Ovary (tissue), 7 donors: ENCODE measurements at regions not wholly inside any gene's neighbourhood (a gene's known extent, or its start where the extent isn't known, plus 50 kb on each side); places are given as distances from the start of the nearest gene placed in this dataset.
"Not testable (repeated sequence)": the region's sequence is repeated elsewhere in the genome, so short reads cannot be mapped to it uniquely, and the experiment has no call there.

Source experiments
- DNase-seq, 5 donors: peaks; one replicate each; pipeline ENCODE4 v3.0.0-alpha.2; 2019 to 2020
- H3K27ac ChIP-seq, 2 donors: fragments of 200-600 bp; one replicate each; pipeline versions ENCODE4 v1.5.1 to v1.8.0; 2019 to 2022
- H3K27me3 ChIP-seq: fragments of 200-600 bp; one replicate; pipeline ENCODE4 v1.8.0; 2022
- H3K36me3 ChIP-seq: fragments of 200-600 bp; sonication (generic); one replicate; pipeline ENCODE4 v1.5.1; 2019
- H3K4me1 ChIP-seq: one replicate; pipeline ENCODE4 v1.8.1; 2013; ENCODE audit warnings: mild to moderate bottlenecking, moderate library complexity; ENCODE audit not compliant: insufficient read depth
- H3K4me3 ChIP-seq: fragments of 200-600 bp; sonication (generic); one replicate; pipeline ENCODE4 v1.5.1; 2017
- H3K9me3 ChIP-seq, 2 donors: fragments of 200-600 bp in 1 of 2; sonication (generic) in 1 of 2; one replicate each; pipeline versions ENCODE4 v1.5.1 to v1.8.1; 2013 to 2019; ENCODE audit warnings: mild to moderate bottlenecking in 1 of 2, moderate library complexity in 1 of 2
- EP300 ChIP-seq: sonication (generic); formaldehyde crosslinking; IDR thresholded peaks from one replicate; pipeline ENCODE4 v1.6.1; 2017; ENCODE audit warnings: antibody characterized with exemption
- POLR2A ChIP-seq: fragments of 450-650 bp; IDR thresholded peaks from one replicate; pipeline ENCODE4 v1.6.1; 2017; ENCODE audit warnings: antibody characterized with exemption, mild to moderate bottlenecking, moderate library complexity
- WGBS, 3 donors: extraction: QIAGEN DNeasy Blood & Tissue Kit in 1 of 3; methylation state at CpG; one replicate each; pipeline versions ENCODE4 v1.1.5 to v1.1.7; 2013 to 2017; 5-methylcytosine and 5-hydroxymethylcytosine counted together
- intact Hi-C, 4 donors: fragments of 100-400 bp; cut with DNase I; formaldehyde crosslinking; loops; one replicate each; pipeline versions ENCODE4 v1.11.0 to v1.15.1; 2022 to 2023
- TF ChIP-seq, protein P1 (sequence below), 3 donors: fragments of 450-650 bp in 2 of 3; fragments of 200-600 bp in 1 of 3; IDR thresholded peaks; one replicate each; pipeline versions ENCODE4 v1.5.1 to v1.8.0; 2016 to 2022; ENCODE audit warnings: antibody characterized with exemption in 3 of 3, mild to moderate bottlenecking in 1 of 3
- donor health status: DM: no; HTN: no; CAD: no; lungs with moderate emphysema.
- donor health status: DM: no; HTN: no; CAD: no.
- donor health status: Bipolar disorder and iron deficiency.
- donor health status: DM: no; HTN: no; CAD: no.
- donor health status: DM: yes; HTN: yes; CAD: no.

DNA sequence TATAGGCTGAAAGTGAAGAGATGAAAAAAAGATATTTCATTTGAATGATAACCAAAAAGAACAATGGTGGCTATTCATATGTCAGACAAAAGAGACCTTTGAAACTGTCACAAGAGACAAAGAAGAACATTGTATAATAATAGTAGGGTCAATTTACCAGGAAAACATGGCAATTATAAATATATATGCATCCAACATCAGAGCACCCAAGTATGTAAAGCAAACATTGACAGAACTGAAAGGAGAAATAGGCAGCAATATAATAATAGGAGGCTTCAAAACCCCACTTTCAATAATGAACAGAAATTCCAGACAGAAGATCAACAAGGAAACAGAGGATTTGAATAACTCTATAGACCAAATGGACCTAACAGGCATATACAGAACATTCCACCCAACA, 876.2 kb downstream of the GRID1 start:
- no peak overlapping the region for H3K4me3 ChIP-seq
- H3K36me3 ChIP-seq: no peaks in the 10 kb centered on the region
- no peak for TF ChIP-seq POLR2A
- TF ChIP-seq, protein P1, sequence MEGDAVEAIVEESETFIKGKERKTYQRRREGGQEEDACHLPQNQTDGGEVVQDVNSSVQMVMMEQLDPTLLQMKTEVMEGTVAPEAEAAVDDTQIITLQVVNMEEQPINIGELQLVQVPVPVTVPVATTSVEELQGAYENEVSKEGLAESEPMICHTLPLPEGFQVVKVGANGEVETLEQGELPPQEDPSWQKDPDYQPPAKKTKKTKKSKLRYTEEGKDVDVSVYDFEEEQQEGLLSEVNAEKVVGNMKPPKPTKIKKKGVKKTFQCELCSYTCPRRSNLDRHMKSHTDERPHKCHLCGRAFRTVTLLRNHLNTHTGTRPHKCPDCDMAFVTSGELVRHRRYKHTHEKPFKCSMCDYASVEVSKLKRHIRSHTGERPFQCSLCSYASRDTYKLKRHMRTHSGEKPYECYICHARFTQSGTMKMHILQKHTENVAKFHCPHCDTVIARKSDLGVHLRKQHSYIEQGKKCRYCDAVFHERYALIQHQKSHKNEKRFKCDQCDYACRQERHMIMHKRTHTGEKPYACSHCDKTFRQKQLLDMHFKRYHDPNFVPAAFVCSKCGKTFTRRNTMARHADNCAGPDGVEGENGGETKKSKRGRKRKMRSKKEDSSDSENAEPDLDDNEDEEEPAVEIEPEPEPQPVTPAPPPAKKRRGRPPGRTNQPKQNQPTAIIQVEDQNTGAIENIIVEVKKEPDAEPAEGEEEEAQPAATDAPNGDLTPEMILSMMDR (IDR thresholded peaks at IDR 0.05): no peak
- TF ChIP-seq EP300: no peak
- H3K4me1 ChIP-seq: no peaks in the 10 kb centered on the region
- H3K9me3 ChIP-seq: no peaks in the 10 kb centered on the region
- DNase-seq: no peak
- H3K27ac ChIP-seq: no peak overlapping the region
- intact Hi-C loops: no loop called here
- H3K27me3 ChIP-seq: no peaks in the 10 kb centered on the region

DNA sequence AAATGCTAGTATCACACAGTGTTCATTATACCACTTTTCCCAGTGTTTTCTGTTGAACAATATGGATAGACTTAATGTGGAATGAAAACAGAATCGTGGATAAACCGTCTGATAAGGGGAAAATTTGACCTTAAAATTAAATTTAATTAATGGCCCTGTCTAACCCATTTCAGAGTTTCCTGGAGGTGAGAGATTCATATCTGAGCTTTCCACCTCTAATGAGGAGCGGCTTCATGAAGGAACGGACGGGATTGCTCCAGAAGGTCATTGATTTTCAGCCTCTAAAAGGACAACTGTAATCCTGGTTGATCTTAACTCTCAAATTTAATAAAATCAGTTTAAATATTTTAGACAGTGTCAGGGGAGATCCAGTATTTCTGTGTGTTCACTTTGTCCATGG, 874.9 kb downstream of the GRID1 start:
- 44 to 51% (median 50%) methylated on average over 5 of the region's 5 CpGs for WGBS, 3 donors
- Histone ChIP-seq H3K36me3 (no peaks in the 10 kb centered on the region), H3K9me3 (no peaks in the 10 kb centered on the region), H3K4me3 (no peak overlapping the region), H3K4me1 (no peaks in the 10 kb centered on the region), H3K27me3 (no peaks in the 10 kb centered on the region), H3K27ac (no peak overlapping the region)
- intact Hi-C loops: no loop called here
- no peak for TF ChIP-seq EP300
- no peak for TF ChIP-seq POLR2A
- TF ChIP-seq, protein P1 (IDR thresholded peaks at IDR 0.05): no peak
- no peak for DNase-seq

DNA sequence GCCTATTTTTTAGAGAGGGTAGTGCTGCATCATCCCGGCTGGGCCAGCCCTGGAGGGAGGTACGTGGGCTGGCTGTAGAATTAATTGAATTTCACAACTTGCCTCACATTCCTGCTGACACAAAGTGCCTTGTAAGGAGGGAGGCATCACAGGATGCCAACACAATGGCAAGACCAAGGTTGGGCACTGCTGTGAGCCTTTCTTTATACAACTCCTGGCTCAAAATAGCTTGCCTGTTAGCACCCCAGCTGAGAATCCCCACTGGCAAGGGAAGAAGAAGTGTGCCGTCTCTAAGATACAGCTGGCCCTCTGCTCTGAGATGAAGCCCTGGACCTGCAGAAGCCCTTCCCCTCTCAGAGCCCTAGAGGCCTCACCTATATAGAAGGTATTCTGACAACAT, 873.9 kb downstream of the GRID1 start:
- intact Hi-C loops: no loop called here
- Histone ChIP-seq H3K27ac (no peak overlapping the region), H3K4me3 (no peak overlapping the region), H3K27me3 (no peaks in the 10 kb centered on the region), H3K36me3 (no peaks in the 10 kb centered on the region), H3K9me3 (no peaks in the 10 kb centered on the region), H3K4me1 (no peaks in the 10 kb centered on the region)
- TF ChIP-seq EP300 (no peak), POLR2A (no peak)
- TF ChIP-seq, protein P1 (IDR thresholded peaks at IDR 0.05): no peak
- 36 to 43% (median 37%) methylated on average over 3 of the region's 3 CpGs for WGBS, 3 donors
- no peak for DNase-seq

DNA sequence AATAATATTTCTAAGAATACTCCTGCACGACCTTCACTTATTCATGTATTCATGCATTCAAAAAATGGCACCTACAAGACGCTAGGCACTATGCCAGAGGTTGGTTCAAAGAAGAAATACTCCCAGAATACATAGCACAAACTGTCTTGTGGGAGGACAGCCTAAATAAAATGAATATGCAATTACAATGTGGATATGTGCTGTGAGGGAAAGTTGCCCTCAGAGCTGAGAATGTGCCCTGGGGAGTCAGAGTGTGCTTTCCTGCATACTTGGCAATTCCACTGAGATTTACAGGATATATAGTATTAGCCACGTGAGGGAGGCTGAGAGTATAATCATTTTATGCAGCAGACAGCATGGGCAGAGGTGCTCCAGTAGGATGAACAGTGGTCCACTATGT, 872.9 kb downstream of the GRID1 start:
- no peaks in the 10 kb centered on the region for H3K9me3 ChIP-seq
- no peak overlapping the region for H3K27ac ChIP-seq
- DNase-seq: no peak
- 17 to 23% (median 20%) methylated on average over 3 of the region's 3 CpGs for WGBS, 3 donors
- no peaks in the 10 kb centered on the region for H3K27me3 ChIP-seq
- H3K4me1 ChIP-seq: no peaks in the 10 kb centered on the region
- TF ChIP-seq EP300 (no peak), POLR2A (no peak)
- TF ChIP-seq, protein P1 (IDR thresholded peaks at IDR 0.05): no peak
- H3K4me3 ChIP-seq: no peak overlapping the region
- H3K36me3 ChIP-seq: no peaks in the 10 kb centered on the region
- intact Hi-C loops: no loop called here

DNA sequence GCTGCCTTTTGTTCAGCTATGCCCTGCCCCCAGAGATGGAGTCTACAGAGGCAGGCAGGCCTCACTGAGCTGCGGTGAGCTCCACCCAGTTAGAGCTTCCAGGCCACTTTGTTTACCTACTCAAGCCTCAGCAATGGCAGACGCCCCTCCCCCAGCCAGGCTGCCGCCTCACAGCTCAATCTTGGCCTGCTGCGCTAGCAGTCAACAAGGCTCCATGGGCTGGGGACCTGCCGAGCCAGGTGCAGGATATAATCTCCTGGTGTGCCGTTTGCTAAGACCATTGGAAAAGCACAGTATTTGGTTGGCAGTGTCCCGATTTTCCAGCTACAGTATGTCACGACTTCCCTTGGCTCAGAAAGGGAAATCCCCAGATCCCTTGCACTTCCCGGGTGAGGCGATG, 862.0 kb downstream of the GRID1 start:
- DNase-seq, intact Hi-C loops, H3K9me3 ChIP-seq, H3K4me3 ChIP-seq, H3K27ac ChIP-seq, H3K4me1 ChIP-seq, H3K27me3 ChIP-seq, H3K36me3 ChIP-seq: not testable (repeated sequence)
- 90 to 94% (median 92%) methylated on average over 10 of the region's 10 CpGs for WGBS, 3 donors
